Erythroblast (primary cell): ENCODE measurements at regions not wholly inside any gene's neighbourhood (a gene's known extent, or its start where the extent isn't known, plus 50 kb on each side); places are given as distances from the start of the nearest gene placed in this dataset.

Experiments used
- GATA1 ChIP-seq: IDR thresholded peaks from 2 replicates; pipeline ENCODE4 v1.6.1; 2011; ENCODE audit warnings: low read depth, mild to moderate bottlenecking, control low read depth, low read length, moderate library complexity
- POLR2A ChIP-seq: IDR thresholded peaks from 2 replicates; pipeline ENCODE4 v1.6.1; 2011; ENCODE audit warnings: mild to moderate bottlenecking, low read length

GRCh38 chr16:80441935-80442334, 98.9 kb upstream of the DYNLRB2 start:
- TF ChIP-seq POLR2A = no peak
- TF ChIP-seq GATA1 = no peak
